HG02759 (cell line): ENCODE measurements at regions not wholly inside any gene's neighbourhood (a gene's known extent, or its start where the extent isn't known, plus 50 kb on each side); places are given as distances from the start of the nearest gene placed in this dataset.

ENCODE experiments used
- ATAC-seq: cut with Tn5 transposase; IDR thresholded peaks from one replicate; pipeline ENCODE4 v1.9.1; 2021; ENCODE audit warnings: mild to moderate bottlenecking, moderate library complexity; ENCODE audit not compliant: unreplicated experiment

DNA sequence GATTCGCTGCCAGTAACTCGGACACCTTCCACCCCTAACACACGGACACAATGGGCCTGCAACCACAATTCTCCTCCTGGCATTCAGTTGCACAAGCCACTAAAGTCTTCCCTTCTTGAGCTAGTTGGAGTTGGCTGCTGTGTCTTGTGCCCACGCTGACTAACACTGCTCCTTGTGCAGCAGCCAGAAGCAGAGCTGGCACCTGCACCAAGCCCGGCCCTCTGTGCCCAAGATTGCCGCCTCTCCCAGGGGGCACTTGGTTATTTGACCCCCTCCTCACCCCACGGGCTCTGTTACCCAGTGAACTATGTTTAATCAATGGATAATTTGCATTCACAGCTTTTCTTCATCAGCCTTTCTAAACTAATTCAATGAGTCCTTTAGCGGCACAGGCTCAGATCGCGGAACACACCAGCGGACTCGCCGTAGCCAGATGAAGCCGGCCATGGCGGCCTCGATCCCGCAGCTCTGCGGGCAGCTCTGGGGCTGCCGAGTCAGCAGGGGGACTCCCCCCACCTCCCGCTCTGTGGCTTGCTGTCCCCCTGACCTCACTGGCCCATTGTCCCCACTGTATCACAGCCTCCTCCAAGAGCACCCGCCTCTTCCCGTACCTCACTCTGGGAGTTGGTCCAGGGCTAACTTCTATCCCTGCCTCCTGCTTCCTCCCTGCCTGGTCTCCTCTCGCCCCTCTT, 94.8 kb upstream of the AFDN start:
- no peak for ATAC-seq

DNA sequence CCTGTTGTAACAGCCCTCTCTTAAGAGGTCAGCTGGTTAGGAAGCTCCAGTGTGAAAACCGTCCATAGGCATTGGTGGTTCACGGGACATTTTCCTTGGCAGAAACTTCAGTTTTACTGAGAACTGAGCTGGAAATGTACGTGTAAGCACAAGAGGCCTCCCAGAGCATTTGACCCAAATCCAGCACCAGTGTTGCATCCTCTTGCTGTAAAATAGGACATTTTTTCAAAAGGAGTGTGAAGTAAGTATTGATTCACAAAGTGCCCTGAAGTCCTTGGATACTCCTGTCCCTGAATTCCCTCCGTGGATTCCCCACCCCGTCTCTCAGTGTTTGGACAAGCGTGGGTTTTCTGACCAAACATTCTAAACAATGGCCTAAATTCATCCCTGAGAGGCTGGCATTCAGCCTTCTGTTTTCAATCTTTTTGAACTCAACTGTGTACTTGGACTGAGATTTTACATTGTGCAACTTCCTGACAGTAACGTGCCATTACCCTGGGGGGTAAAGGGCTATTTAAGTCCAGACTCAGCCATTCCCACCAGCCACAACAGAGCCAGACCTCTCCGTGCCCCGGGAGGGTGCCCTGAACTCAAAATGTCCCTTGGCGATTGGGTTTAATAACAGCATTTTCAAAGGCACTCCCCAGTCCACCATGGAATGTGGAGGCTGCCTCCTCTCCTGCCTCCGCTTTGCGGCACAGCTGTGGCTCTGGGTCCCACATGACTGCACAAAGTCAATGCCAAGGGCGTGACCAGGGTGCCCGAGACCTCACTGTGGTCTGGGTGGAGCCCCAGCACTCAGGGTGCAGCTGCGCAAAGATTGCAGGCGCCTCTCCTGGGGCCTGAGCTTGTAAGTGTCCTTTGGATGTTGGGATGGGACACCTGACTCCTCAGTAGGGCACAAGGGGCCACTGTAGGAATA, 92.7 kb upstream of the AFDN start:
- ATAC-seq = peak; percentile 77

DNA sequence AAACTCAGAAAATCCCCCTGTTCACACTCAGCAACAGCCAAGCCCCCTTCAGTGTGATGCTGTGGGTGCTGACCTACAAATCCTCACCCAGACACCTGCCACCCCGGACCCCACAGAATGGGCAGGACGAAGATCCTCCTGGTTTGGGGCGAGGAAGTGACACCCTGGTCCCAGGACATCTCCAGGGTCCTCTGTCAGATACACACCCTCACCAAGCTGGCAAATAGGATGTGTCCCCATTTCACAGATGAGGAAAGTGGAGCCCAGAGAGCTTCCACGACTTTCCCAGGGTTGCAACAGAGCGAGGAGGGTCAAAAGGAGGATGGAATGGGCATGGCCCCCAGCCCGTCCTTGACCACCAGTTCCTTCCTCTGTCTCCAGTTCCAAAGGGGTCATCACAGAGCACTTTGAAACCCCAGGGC, 92.0 kb upstream of the AFDN start:
- ATAC-seq = no peak

DNA sequence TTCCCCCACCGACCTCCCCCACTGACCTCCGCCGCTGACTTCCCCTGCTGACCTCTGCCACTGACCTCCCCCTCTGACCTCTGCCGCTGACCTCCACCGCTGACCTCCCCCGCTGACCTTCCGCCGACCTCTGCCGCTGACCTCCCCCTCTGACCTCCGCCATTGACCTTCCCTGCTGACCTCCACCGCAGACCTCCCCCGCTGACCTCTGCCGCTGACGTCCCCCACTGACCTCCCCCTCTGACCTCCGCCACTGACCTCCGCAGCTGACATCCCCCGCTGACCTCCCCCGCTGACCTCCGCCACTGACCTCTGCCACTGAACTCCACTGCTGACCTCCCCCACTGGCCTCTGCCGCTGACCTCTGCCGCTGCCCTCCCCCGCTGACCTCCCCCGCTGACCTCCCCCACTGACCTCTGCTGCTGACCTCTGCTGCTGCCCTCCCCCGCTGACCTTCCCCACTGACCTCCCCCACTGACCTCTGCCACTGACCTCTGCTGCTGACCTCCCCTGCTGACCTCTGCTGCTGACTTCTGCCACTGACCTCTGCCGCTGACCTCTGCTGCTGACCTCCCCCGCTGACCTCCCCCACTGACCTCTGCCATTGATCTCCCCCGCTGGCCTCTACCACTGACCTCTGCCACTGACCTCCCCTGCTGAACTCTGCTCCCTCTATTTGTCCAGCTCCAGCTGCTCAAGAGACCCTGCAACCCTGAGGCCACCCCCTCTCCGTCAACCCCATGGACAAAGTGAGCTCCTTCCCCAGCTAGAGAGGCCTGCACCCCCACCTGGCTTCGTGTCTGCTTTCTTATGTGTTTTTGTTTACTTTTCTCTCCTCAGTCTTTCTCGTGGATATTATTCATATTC, 91.4 kb upstream of the AFDN start:
- no peak for ATAC-seq

DNA sequence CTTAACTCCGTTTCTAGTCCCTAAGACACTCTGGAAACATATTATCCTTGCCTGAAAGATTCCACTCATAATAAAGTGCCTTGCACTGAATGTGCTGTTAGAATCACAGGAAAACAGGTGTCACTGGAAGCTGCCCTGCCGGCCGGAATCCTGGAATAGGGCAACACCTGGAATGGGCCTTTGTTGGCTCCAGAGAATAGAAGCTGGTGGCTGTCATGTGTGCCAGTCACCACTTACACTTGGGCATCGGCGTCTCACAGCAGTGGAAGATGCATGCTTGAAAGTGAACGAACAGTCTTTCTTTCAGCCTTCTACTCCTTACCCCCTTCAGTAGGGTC, 90.8 kb upstream of the AFDN start:
- no peak for ATAC-seq

DNA sequence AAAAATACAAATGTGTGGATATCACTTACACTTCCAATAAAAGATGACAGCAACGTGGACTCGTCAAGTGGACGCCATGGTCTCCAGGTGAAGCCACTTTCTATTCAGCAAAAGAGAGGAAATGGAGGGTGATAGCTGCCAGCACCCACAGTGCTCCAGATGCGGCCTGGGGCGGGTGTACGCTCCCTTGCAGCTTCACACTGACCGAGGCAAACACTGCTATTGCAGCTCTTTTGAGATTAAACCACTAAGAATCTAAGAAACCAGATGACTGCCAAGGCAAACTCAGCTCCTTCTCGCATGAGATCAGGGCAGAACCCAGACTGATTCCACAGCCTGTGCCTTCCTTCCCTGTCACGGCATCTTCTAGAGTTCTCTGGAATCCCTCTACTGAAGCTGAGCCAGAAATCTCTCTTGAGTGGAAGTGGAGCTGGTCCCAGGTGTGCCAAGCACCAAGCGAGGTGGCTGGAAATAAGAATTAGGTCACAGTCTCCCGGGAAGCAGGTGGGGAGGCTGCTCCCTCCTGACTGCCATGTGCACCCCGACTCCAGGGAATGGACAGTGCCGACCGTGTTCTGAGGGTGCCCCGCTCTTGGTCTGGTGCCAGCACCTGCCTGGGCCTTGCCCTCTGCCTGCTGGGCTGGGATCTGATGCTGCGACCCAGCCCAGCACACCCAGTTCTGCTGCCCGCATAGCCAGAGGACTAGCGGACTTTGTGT, 90.1 kb upstream of the AFDN start:
- ATAC-seq = no peak

DNA sequence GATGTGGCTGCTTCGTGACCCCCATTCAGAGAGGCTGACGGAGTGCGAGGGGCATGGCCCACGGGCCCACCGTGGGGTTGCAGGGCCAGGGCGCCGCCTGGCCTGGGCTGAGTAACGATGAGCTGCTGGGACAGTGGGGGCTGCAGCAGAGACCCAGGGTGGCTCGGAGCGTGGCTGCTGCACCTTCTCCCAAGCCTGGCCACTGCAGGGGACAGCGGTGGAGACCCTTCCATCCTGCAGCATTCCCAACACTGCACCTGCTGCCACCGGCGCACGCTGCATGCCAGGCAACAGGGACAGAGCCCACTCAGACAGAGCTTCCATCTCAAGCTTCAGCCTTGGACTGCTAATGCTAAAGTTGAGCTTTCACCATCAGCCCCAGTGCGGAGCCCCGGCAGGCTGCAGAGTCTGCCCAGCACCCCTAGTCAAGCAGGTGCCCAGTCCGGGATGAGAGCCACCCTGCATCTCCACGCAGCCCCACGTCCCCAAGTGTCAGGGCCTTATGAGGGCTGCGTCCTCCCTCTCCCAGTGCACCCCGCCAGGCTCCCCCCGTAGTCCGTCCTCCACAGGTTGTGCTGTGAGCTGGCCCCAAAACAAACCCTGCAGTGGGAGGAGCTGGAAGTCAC, 89.4 kb upstream of the AFDN start:
- ATAC-seq = no peak

DNA sequence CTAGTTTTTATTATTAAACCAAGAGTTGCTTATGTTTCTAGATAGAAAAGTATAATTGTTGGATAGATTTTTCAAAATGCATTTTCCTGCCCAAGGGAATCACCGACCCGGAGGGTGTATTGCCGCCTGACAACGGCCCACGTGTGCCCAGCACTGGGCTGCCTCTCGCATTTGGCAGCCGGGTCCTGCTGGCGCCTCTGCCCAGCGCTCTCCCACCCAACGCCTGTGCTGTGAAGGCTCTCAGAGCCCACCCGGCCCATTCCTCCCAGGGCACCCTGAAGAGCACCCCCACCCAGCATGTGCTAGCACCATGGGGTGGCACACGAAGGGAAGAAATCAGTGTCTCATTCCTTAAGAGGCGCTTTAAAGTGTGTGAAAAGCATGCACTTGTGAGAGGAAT, 88.3 kb upstream of the AFDN start:
- no peak for ATAC-seq

DNA sequence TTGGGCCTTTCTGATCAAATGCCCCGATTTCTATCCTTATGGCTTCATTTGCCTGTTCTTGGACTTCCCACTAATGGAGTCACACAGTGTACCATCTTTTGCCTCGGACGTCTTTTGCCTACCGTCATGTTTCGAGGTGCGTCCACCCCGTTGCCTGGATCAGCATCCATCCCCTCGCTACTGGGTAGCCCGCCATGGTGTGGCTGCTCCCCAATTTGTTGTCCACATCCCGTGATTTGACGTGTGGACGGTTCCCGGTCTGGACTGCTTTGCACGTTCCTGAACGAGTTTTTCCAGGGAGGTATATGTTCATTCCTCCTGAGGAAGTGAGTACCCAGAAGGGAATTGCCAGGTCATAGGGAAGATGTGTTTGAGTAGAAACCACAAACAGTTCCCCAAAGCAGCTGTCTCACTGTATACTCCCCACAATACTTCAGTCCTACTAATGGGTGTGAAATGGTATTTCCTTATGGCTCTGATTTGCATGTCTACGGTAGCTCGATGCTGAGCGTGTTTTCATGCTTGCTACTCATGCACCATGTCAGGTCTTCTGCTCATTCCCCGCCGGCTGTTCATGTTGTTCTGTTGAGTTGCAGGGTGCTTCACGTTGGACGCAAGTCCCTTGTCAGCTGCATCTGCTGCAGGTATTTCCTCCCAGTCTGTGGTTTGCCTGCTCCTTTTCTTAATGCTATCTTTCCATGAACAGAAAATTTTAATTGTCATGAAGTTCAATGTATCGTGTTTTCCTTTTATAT, 86.8 kb upstream of the AFDN start:
- no peak for ATAC-seq

DNA sequence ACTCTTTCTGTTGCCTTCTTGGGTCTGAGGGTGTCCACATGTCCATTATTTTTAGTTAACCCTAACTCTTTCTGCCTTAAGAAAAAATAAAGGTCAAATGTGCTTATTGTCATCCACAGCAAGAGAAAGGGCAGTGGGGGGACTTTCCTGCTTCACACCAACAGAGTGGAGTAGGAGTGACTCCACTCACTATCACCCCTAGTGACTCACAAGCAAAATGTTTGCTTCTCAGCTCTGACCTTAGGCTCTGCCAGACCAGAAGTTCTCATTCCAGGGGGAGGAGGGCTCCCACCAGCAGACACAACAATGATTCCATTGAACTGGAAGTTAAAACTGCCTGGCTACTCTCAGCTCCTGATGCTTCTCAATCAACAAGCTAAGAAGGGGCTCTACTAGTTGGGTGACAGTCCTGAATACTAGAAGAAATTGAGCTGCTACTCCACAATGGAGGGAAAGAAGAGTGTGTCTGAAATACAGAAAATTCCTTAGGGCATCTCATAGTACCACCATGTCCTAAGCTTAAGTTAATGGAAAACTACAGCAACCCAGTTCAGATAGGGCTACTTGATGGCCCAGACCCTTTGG, 83.9 kb upstream of the AFDN start:
- peak; percentile 56 for ATAC-seq

DNA sequence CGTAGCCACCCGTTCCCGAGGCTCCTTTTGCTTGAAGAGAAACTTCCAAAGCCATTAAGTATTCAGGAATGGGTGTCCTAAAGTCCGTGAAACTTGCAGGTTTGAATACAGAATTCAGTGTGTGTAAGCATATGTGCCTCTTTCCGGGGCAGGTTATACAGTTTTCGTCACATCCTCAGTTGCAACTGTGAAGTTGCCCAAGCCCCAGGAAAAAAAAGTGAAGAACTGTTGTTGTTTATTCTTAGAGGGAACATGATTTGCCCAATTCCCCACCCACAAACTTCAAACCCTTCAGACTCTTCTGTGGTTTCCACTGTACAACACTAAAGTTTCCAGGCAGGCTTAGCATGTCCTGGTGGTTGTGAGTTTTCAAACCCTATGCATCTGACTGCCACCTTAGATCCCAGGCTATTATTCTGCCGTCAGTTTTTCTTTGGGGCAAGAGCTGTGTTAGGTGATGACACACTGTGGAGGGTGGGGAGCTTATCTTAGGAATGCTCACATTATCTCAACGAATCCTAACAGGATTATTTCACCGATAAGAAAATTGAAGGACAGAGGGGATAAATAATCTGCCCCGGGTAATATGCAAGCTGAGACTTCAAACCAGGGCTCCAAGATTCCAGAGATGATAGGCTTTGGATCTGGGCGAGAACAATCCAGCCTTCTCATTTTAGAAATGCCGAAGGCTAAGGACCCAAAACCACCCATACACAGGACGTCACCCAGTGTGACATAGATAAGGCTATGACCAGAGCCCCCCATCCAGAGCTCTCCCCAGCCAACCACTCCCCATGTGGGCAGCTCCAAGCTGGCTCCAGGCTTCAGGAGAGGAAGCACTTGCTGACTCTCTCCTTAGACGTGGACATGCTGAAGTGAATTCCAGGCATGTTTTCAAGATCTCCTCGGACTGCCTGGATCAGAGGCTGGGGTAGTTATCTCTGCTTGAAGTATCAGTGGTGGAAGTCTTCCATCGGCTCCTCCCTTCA, 81.7 kb upstream of the AFDN start:
- ATAC-seq = no peak

DNA sequence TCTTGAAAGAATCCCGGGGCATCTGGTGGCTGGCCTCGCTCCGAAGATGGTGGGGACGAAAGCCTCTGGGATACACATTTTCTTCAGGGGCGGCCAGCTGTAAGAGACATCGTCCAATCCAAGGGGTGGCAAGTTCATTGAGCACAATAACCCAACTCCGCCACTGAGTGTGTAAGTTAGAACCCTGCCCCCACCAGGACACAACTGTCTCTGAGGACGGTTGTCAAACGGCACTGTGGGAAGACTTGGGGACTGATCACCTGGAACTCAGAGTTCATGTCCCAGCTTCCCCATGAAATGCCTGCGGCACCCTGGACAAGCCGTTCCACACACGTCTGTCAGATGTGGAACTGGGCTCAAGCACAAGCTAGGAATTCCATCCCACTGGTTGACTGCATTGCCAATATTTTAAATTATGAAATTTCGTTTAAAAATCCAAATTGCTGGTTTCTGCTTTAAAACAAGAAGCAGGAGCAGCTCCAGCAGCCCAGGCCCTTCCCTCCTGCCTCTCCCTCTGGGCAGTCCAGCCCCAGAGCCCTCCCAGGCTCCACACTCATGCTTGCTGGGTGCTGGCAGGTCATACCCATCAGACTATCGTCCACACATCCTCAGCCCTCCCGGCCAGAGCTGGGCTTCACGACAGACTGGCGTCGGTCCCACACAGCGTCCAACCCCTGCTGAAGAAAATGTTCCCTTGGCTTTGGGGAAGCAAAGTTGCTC, 80.9 kb upstream of the AFDN start:
- no peak for ATAC-seq

DNA sequence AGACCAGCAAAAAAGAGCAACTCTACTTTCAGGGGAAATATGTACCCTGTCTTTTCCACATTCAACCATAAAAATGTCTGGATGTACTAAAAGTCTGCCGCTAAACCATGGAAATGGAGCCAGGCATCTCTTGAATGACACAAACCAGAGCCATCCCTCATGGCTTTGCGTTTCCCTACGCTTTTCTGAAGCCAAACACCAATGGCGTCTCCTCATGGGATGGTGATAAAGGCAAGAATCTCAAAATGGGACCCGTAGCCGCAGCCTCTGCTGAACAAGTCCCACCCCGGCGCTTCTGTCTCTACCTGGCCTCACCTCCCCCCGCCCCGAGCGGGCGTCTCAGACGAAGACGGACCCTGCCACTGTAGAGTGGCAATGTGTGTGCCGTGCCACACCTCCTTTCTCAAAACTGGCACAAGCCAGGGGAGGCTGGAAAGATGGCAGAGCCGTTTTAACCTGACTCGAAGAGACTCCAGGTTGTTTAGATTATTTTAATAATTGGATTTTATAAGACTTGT, 80.3 kb upstream of the AFDN start:
- ATAC-seq = no peak

DNA sequence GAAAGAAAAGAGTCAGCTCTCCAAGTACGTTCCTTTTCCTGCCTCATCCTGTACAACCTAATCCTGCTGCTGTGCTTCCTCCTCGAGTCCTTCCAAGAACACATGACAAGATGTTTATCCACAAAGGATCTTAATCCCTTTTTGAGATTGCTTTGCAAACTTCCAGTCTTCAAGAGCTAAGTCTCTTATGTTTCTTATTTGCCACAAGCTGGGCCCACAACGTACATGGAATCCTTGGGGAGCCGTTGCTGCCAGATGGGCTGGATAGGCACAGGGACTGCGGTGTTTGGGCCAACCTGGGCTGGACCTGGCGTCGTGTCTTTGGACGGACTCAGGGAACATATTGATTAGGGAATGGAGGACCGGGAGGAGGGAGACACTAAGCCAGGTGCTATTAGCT, 79.7 kb upstream of the AFDN start:
- ATAC-seq = no peak

DNA sequence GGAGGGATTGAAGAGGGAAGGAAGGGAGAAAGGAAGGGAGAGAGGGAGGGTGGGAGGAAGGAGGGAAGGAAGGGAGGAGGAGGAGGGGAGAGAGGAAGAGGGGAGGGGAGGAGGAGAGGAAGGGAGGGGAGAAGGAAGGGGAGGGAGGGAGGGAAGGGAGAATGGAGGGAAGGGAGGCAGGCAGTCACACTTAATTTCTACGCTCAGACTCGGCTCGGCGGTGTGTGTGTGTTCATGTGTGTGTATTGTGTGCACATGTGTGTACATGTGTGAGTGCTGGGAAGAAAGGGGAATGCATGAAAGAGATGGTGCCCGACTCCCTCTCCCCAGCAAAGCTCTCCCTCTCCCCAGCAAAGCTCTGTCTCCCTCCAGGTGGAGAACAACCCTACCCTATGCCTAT, 79.1 kb upstream of the AFDN start:
- ATAC-seq = no peak

DNA sequence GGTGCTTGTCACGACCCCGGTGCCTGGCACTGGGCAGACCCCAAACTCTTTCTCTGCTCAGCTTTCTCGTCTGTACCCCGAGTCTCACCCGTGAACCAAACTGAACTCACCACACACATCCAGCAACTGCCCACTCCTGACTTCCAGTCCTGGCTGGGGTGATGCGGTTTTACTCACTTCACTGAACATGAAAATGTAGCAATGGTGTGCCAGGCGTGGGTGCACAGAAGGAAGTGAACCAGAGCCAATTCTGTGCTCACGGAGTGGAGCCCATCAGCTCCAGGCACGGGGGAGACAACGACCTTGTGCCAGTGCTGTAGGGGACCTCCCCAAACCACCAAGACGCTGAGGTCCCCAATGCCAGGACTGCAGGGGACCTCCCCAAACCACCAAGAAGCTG, 78.7 kb upstream of the AFDN start:
- no peak for ATAC-seq
